SK-N-SH (cell line): ENCODE measurements at regions not wholly inside any gene's neighbourhood (a gene's known extent, or its start where the extent isn't known, plus 50 kb on each side); places are given as distances from the start of the nearest gene placed in this dataset.

Source experiments
- CTCF ChIA-PET: fragments of 300-600, 350-600 bp; formaldehyde crosslinking; extraction: SDS; loops from one replicate; lab custom pipeline; 2021; lab: Yijun Ruan, JAX
- POLR2A ChIA-PET: fragments of 350-600 bp; sonication (Branson Sonifier 250); formaldehyde crosslinking; extraction: SDS; loops from one replicate; lab custom pipeline; 2020; ENCODE audit warnings: antibody characterized with exemption, inconsistent platforms; lab: Yijun Ruan, JAX
- DNase-seq: peaks from one replicate; pipeline ENCODE4 v3.0.0; 2012
- H2AFZ ChIP-seq: fragments of 200-600 bp; sonication (generic); 2 replicates; pipeline ENCODE4 v1.8.1; 2016; ENCODE audit warnings: antibody characterized with exemption, mild to moderate bottlenecking, low read depth
- H3F3A ChIP-seq: fragments of 200-600 bp; sonication (generic); replicated peaks from 2 replicates; pipeline ENCODE3; 2016; ENCODE audit warnings: antibody characterized with exemption, mild to moderate bottlenecking; ENCODE audit not compliant: insufficient read depth
- H3K27ac ChIP-seq, 2 experiments: fragments of 200-500 bp in 1 of 2; fragments of 200-600 bp in 1 of 2; sonication (Bioruptor generic) in 1 of 2; sonication (generic), shearing (Covaris generic) in 1 of 2; 2 replicates each; pipeline versions ENCODE4 v1.5.1 to v1.6.1; 2014 to 2016; ENCODE audit warnings: low read depth in 2 of 2, inconsistent platforms in 1 of 2, low read length in 1 of 2, mild to moderate bottlenecking in 1 of 2, mixed read lengths in 1 of 2
- H3K27me3 ChIP-seq: fragments of 200-600 bp; sonication (generic), shearing (Covaris generic); 2 replicates; pipeline ENCODE4 v1.6.1; 2016; ENCODE audit warnings: mixed run types; ENCODE audit not compliant: insufficient read depth
- H3K36me3 ChIP-seq, 2 experiments: fragments of 200-500 bp in 1 of 2; fragments of 200-600 bp in 1 of 2; sonication (Bioruptor generic) in 1 of 2; sonication (generic) in 1 of 2; replicated peaks in 1 of 2; 2 replicates each; pipeline versions ENCODE3 to v1.5.1; 2014 to 2016; ENCODE audit warnings: low read length in 1 of 2, mild to moderate bottlenecking in 1 of 2; ENCODE audit not compliant: insufficient read depth in 2 of 2, control insufficient read depth in 1 of 2
- H3K4me1 ChIP-seq, 2 experiments: fragments of 200-500 bp in 1 of 2; fragments of 200-600 bp in 1 of 2; sonication (Bioruptor generic) in 1 of 2; sonication (generic), shearing (Covaris generic) in 1 of 2; 2 replicates each; pipeline versions ENCODE4 v1.5.1 to v1.6.1; 2014 to 2016; ENCODE audit warnings: low read depth in 1 of 2, low read length in 1 of 2, mixed run types in 1 of 2; ENCODE audit not compliant: insufficient read depth in 2 of 2, control insufficient read depth in 1 of 2
- H3K4me2 ChIP-seq: fragments of 200-600 bp; sonication (generic), shearing (Covaris generic); 2 replicates; pipeline ENCODE4 v1.6.1; 2017; ENCODE audit warnings: mixed run types
- H3K4me3 ChIP-seq, 2 experiments: fragments of 200-500 bp in 1 of 2; fragments of 200-600 bp in 1 of 2; sonication (Bioruptor generic) in 1 of 2; sonication (generic), shearing (Covaris generic) in 1 of 2; 2 replicates each; pipeline versions ENCODE4 v1.5.1 to v1.8.1; 2014 to 2016; ENCODE audit warnings: low read depth in 2 of 2, inconsistent platforms in 1 of 2, low read length in 1 of 2, mild to moderate bottlenecking in 1 of 2, mixed read lengths in 1 of 2, moderate library complexity in 1 of 2
- H3K79me2 ChIP-seq: fragments of 200-600 bp; sonication (generic); 2 replicates; pipeline ENCODE4 v1.8.1; 2017; ENCODE audit warnings: mild to moderate bottlenecking; ENCODE audit not compliant: insufficient read depth
- H3K9ac ChIP-seq: fragments of 200-600 bp; sonication (generic); 2 replicates; pipeline ENCODE4 v1.6.1; 2017; ENCODE audit warnings: mixed run types
- H3K9me2 ChIP-seq: fragments of 200-600 bp; sonication (generic); 2 replicates; pipeline ENCODE4 v1.6.1; 2017; ENCODE audit warnings: mixed run types
- H3K9me3 ChIP-seq: fragments of 200-600 bp; sonication (generic); 2 replicates; pipeline ENCODE4 v1.6.1; 2017; ENCODE audit warnings: mixed run types, mild to moderate bottlenecking, moderate library complexity
- H4K20me1 ChIP-seq: fragments of 200-600 bp; sonication (generic); 2 replicates; pipeline ENCODE4 v1.6.1; 2017; ENCODE audit warnings: mild to moderate bottlenecking, mixed run types; ENCODE audit not compliant: insufficient read depth
- CHD2 ChIP-seq: fragments of 150-350 bp; IDR thresholded peaks from 2 replicates; pipeline ENCODE4 v1.6.1; 2018; ENCODE audit warnings: low read length; ENCODE audit not compliant: partially characterized antibody
- CTCF ChIP-seq: fragments of 200-600 bp; sonication (generic); IDR thresholded peaks from 2 replicates; pipeline ENCODE4 v1.6.1; 2017; ENCODE audit warnings: antibody characterized with exemption, mild to moderate bottlenecking, moderate library complexity
- ELF1 ChIP-seq: IDR thresholded peaks from 2 replicates; pipeline ENCODE4 v1.4.0; 2012
- EZH2phosphoT487 ChIP-seq: fragments of 200-600 bp; sonication (generic); IDR thresholded peaks from 2 replicates; pipeline ENCODE4 v1.6.1; 2017; ENCODE audit warnings: low read depth, mixed run types, mild to moderate bottlenecking, antibody characterized with exemption, moderate library complexity, borderline replicate concordance
- FOSL2 ChIP-seq: IDR thresholded peaks from 2 replicates; pipeline ENCODE4 v1.4.0; 2012; ENCODE audit warnings: low read depth, mild to moderate bottlenecking, moderate library complexity, borderline replicate concordance
- GABPA ChIP-seq: IDR thresholded peaks from 2 replicates; pipeline ENCODE4 v1.4.0; 2012; ENCODE audit warnings: low read depth, mild to moderate bottlenecking
- GATA2 ChIP-seq: sonication (generic); formaldehyde crosslinking; IDR thresholded peaks from 2 replicates; pipeline ENCODE4 v1.5.0; 2020; ENCODE audit warnings: mild to moderate bottlenecking, missing genetic modification reagents
- IRF3 ChIP-seq: fragments of 150-350 bp; IDR thresholded peaks from 2 replicates; pipeline ENCODE4 v1.6.1; 2016; ENCODE audit warnings: mild to moderate bottlenecking, low read depth, low read length
- JUND ChIP-seq: IDR thresholded peaks from 2 replicates; pipeline ENCODE4 v1.4.0; 2012
- MAX ChIP-seq: IDR thresholded peaks from 2 replicates; pipeline ENCODE4 v1.4.0; 2012; ENCODE audit warnings: low read depth
- MXI1 ChIP-seq: IDR thresholded peaks from 2 replicates; pipeline ENCODE4 v1.6.1; 2012; ENCODE audit warnings: mild to moderate bottlenecking, low read depth, low read length, improper control_type of control experiment
- POLR2AphosphoS5 ChIP-seq: IDR thresholded peaks from 2 replicates; pipeline ENCODE4 v1.6.1; 2012; ENCODE audit warnings: low read depth, low read length
- RCOR1 ChIP-seq: fragments of 150-350 bp; IDR thresholded peaks from 2 replicates; pipeline ENCODE4 v1.6.1; 2017; ENCODE audit warnings: antibody characterized with exemption, low read length
- REST ChIP-seq: IDR thresholded peaks from 2 replicates; pipeline ENCODE4 v1.6.1; 2012; ENCODE audit warnings: mild to moderate bottlenecking, low read depth, low read length, moderate library complexity
- RFX5 ChIP-seq: IDR thresholded peaks from 2 replicates; pipeline ENCODE4 v1.6.1; 2012; ENCODE audit warnings: mild to moderate bottlenecking, improper control_type of control experiment, low read length
- RXRA ChIP-seq: IDR thresholded peaks from 2 replicates; pipeline ENCODE4 v1.4.0; 2012; ENCODE audit warnings: low read depth, mild to moderate bottlenecking, borderline replicate concordance
- SMC3 ChIP-seq: IDR thresholded peaks from 2 replicates; pipeline ENCODE4 v1.6.1; 2012; ENCODE audit warnings: low read depth, low read length, improper control_type of control experiment
- TAF1 ChIP-seq: IDR thresholded peaks from 2 replicates; pipeline ENCODE4 v1.6.1; 2012; ENCODE audit warnings: low read depth, mild to moderate bottlenecking, low read length, moderate library complexity, borderline replicate concordance
- TCF12 ChIP-seq: IDR thresholded peaks from 2 replicates; pipeline ENCODE4 v1.4.0; 2012
- USF1 ChIP-seq: IDR thresholded peaks from 2 replicates; pipeline ENCODE4 v1.4.0; 2012; ENCODE audit warnings: low read depth, borderline replicate concordance
- YY1 ChIP-seq: IDR thresholded peaks from 2 replicates; pipeline ENCODE4 v1.4.0; 2012; ENCODE audit warnings: low read depth, mild to moderate bottlenecking
- WGBS: methylation state at CpG from one replicate; pipeline ENCODE4 v1.1.6; 2017; ENCODE audit warnings: low lambda C conversion rate; 5-methylcytosine and 5-hydroxymethylcytosine counted together

GRCh38 chr6:148240861-148241477 is 101.7 kb upstream of the SASH1 start (continued):
- TF ChIP-seq USF1: no peak
- TF ChIP-seq IRF3: no peak
- TF ChIP-seq ELF1: no peak
- TF ChIP-seq EZH2phosphoT487: no peak

- Histone ChIP-seq H2AFZ (no peak overlapping the region), H3K4me1 (0 out of 4 replicates have a peak, but pooled peaks cover 0 to 5% of the 10 kb centered on the region in 2 experiments), H3K27ac (peak overlapping the region in 1 of 2 experiments; percentile 98; a peak in 2 of 4 replicates), H3K9me3 (no peaks in the 10 kb centered on the region), H3K4me3 (no peak overlapping the region), H3K79me2 (no peaks in the 10 kb centered on the region), H3F3A (peaks cover 30% of the 10 kb centered on the region), H3K9me2 (no peaks in the 10 kb centered on the region), H3K36me3 (no peaks in the 10 kb centered on the region), H3K4me2 (no peak overlapping the region), H3K9ac (no peak overlapping the region), H4K20me1 (no peaks in the 10 kb centered on the region), H3K27me3 (no peaks in the 10 kb centered on the region)
- no peak for TF ChIP-seq GATA2 (CRISPR knock-in tag)
- no peak for TF ChIP-seq JUND
- TF ChIP-seq CHD2: no peak
- no peak for TF ChIP-seq POLR2AphosphoS5
- no peak for TF ChIP-seq RFX5
- TF ChIP-seq MAX: no peak
- TF ChIP-seq RXRA: no peak
- no peak for TF ChIP-seq TCF12
- no peak for TF ChIP-seq CTCF
- TF ChIP-seq MXI1: no peak
- TF ChIP-seq IRF3: no peak
- TF ChIP-seq REST: no peak
- TF ChIP-seq RCOR1: no peak
- no peak for TF ChIP-seq FOSL2
- no peak for TF ChIP-seq YY1
- TF ChIP-seq GABPA: no peak
- no peak for TF ChIP-seq SMC3
- no peak for TF ChIP-seq TAF1
- WGBS: 69% methylated on average over 4 of the region's 4 CpGs
- POLR2A ChIA-PET: no interaction called here
- no peak for DNase-seq
- CTCF ChIA-PET: no interaction called here
Observed at GRCh38 chr6:148242180-148242579, 100.5 kb upstream of the SASH1 start.
